Trophoblast cell (in vitro differentiated cells and primary cell): ENCODE measurements at regions not wholly inside any gene's neighbourhood (a gene's known extent, or its start where the extent isn't known, plus 50 kb on each side); places are given as distances from the start of the nearest gene placed in this dataset.

ENCODE experiments used
- DNase-seq, 2 donors: peaks; one replicate each; pipeline ENCODE4 v3.0.0-alpha.2; 2016
- H2AFZ ChIP-seq: 2 replicates; pipeline ENCODE4 v1.6.1; 2013; ENCODE audit warnings: low read length, moderate library complexity, mild to moderate bottlenecking; ENCODE audit not compliant: insufficient read depth, poor library complexity
- H2AK5ac ChIP-seq: 2 replicates; pipeline ENCODE4 v1.6.1; 2013; ENCODE audit warnings: mild to moderate bottlenecking, low read length
- H2BK120ac ChIP-seq: 2 replicates; pipeline ENCODE4 v1.6.1; 2013; ENCODE audit warnings: low read length, mild to moderate bottlenecking, moderate library complexity; ENCODE audit not compliant: insufficient read depth, poor library complexity
- H2BK12ac ChIP-seq: 2 replicates; pipeline ENCODE4 v1.6.1; 2013; ENCODE audit warnings: mild to moderate bottlenecking, low read length, moderate library complexity
- H2BK5ac ChIP-seq: 2 replicates; pipeline ENCODE4 v1.6.1; 2013; ENCODE audit warnings: low read length, low read depth, moderate library complexity, mild to moderate bottlenecking; ENCODE audit not compliant: poor library complexity
- H3K14ac ChIP-seq: 2 replicates; pipeline ENCODE4 v1.6.1; 2013; ENCODE audit warnings: mild to moderate bottlenecking, low read length
- H3K18ac ChIP-seq: 2 replicates; pipeline ENCODE4 v1.6.1; 2013; ENCODE audit warnings: mild to moderate bottlenecking, low read length
- H3K23ac ChIP-seq: 2 replicates; pipeline ENCODE4 v1.6.1; 2013; ENCODE audit warnings: low read length
- H3K27ac ChIP-seq: 2 replicates; pipeline ENCODE4 v1.5.1; 2013; ENCODE audit warnings: low read depth, mild to moderate bottlenecking, inconsistent platforms, low read length, moderate library complexity
- H3K27me3 ChIP-seq: 2 replicates; pipeline ENCODE4 v1.6.1; 2013; ENCODE audit warnings: inconsistent platforms, mild to moderate bottlenecking, low read length, moderate library complexity; ENCODE audit not compliant: insufficient read depth
- H3K36me3 ChIP-seq, 2 experiments: 1 replicate in 1 of 2; 2 replicates in 1 of 2; pipeline ENCODE4 v1.6.1; 2013; ENCODE audit warnings: low read length in 2 of 2, mild to moderate bottlenecking in 2 of 2, moderate library complexity in 1 of 2; ENCODE audit not compliant: insufficient read depth in 2 of 2, control insufficient read depth in 1 of 2
- H3K4ac ChIP-seq: 2 replicates; pipeline ENCODE4 v1.6.1; 2013; ENCODE audit warnings: low read depth, mild to moderate bottlenecking, low read length, moderate library complexity
- H3K4me1 ChIP-seq, 2 experiments: 1 replicate in 1 of 2; 2 replicates in 1 of 2; pipeline ENCODE4 v1.6.1; 2013; ENCODE audit warnings: low read length in 2 of 2, mild to moderate bottlenecking in 2 of 2, moderate library complexity in 1 of 2; ENCODE audit not compliant: insufficient read depth in 2 of 2, control insufficient read depth in 1 of 2
- H3K4me2 ChIP-seq: 2 replicates; pipeline ENCODE4 v1.6.1; 2013; ENCODE audit warnings: inconsistent platforms, mild to moderate bottlenecking, low read length, moderate library complexity
- H3K4me3 ChIP-seq: 2 replicates; pipeline ENCODE4 v1.5.1; 2013; ENCODE audit warnings: mild to moderate bottlenecking, low read depth, low read length, inconsistent platforms
- H3K79me1 ChIP-seq: one replicate; pipeline ENCODE4 v1.6.1; 2013; ENCODE audit warnings: low read length
- H3K79me2 ChIP-seq: 2 replicates; pipeline ENCODE4 v1.6.1; 2013; ENCODE audit warnings: low read length, mild to moderate bottlenecking; ENCODE audit not compliant: control insufficient read depth, insufficient read depth, poor library complexity
- H3K9ac ChIP-seq: 2 replicates; pipeline ENCODE4 v1.6.1; 2013; ENCODE audit warnings: mild to moderate bottlenecking, low read length
- H3K9me3 ChIP-seq: 2 replicates; pipeline ENCODE4 v1.6.1; 2013; ENCODE audit warnings: low read depth, mild to moderate bottlenecking, control low read depth, inconsistent platforms, low read length; ENCODE audit not compliant: insufficient read depth
- H4K12ac ChIP-seq: 2 replicates; pipeline ENCODE4 v1.6.1; 2013; ENCODE audit warnings: low read depth, mild to moderate bottlenecking, low read length, moderate library complexity
- H4K8ac ChIP-seq: 2 replicates; pipeline ENCODE4 v1.6.1; 2013; ENCODE audit warnings: low read depth, mild to moderate bottlenecking, low read length, moderate library complexity
- H4K91ac ChIP-seq: one replicate; pipeline ENCODE4 v1.6.1; 2013; ENCODE audit warnings: low read depth, mild to moderate bottlenecking, low read length, moderate library complexity
- WGBS: extraction: QIAGEN DNeasy Blood & Tissue Kit; methylation state at CpG from one replicate; pipeline ENCODE4 v1.1.7; 2013; ENCODE audit warnings: missing lambda C conversion rate; ENCODE audit not compliant: insufficient read length, insufficient coverage; ENCODE audit errors: extremely low coverage; 5-methylcytosine and 5-hydroxymethylcytosine counted together

GRCh38 chr7:17681965-17682364 lies 258.3 kb downstream of the SNX13 start:
- no peak overlapping the region for H3K18ac ChIP-seq
- no peak overlapping the region for H3K4me3 ChIP-seq
- no peak for DNase-seq
- no peak overlapping the region for H3K4me2 ChIP-seq
- no peak overlapping the region for H3K27ac ChIP-seq
- no peak overlapping the region for H3K14ac ChIP-seq
- H4K8ac ChIP-seq, result no peak overlapping the region
- no peak overlapping the region for H2BK5ac ChIP-seq
- H3K36me3 ChIP-seq, result no peaks in the 10 kb centered on the region
- no peak overlapping the region for H2BK120ac ChIP-seq
- peaks cover 2% of the 10 kb centered on the region for H3K9me3 ChIP-seq
- WGBS, result no CpG with 5 or more reads among the region's 4 CpGs
- H2BK12ac ChIP-seq, result no peak overlapping the region
- no peak overlapping the region for H3K23ac ChIP-seq
- no peak overlapping the region for H2AK5ac ChIP-seq
- no peak overlapping the region for H4K91ac ChIP-seq
- peaks cover 10 to 15% of the 10 kb centered on the region in 2 experiments for H3K4me1 ChIP-seq
- H3K4ac ChIP-seq, result no peak overlapping the region
- H2AFZ ChIP-seq, result no peak overlapping the region
- H3K79me2 ChIP-seq, result no peaks in the 10 kb centered on the region
- no peaks in the 10 kb centered on the region for H3K27me3 ChIP-seq
- no peak overlapping the region for H3K9ac ChIP-seq
- H4K12ac ChIP-seq, result no peak overlapping the region
- H3K79me1 ChIP-seq, result peaks cover 20% of the 10 kb centered on the region

GRCh38 chr7:17682586-17682985 lies 257.7 kb downstream of the SNX13 start:
- Histone ChIP-seq H3K18ac (no peak overlapping the region), H3K9ac (no peak overlapping the region), H2AFZ (no peak overlapping the region), H3K79me1 (peaks cover 20% of the 10 kb centered on the region), H3K79me2 (no peaks in the 10 kb centered on the region), H4K12ac (no peak overlapping the region), H3K23ac (no peak overlapping the region), H3K27me3 (no peaks in the 10 kb centered on the region), H3K4me1 (peaks cover 10 to 15% of the 10 kb centered on the region in 2 experiments), H3K27ac (no peak overlapping the region), H2BK5ac (no peak overlapping the region), H2AK5ac (no peak overlapping the region), H3K4me3 (no peak overlapping the region), H3K36me3 (no peaks in the 10 kb centered on the region), H2BK120ac (no peak overlapping the region), H3K14ac (no peak overlapping the region), H4K91ac (no peak overlapping the region), H3K9me3 (peaks cover 2% of the 10 kb centered on the region), H3K4ac (no peak overlapping the region), H4K8ac (no peak overlapping the region), H3K4me2 (no peak overlapping the region), H2BK12ac (no peak overlapping the region)
- no CpG with 5 or more reads among the region's 3 CpGs for WGBS
- DNase-seq, result peak in 1 of 2 donors; percentile 3

- Histone ChIP-seq H3K18ac (no peak overlapping the region), H3K27me3 (no peaks in the 10 kb centered on the region), H4K12ac (no peak overlapping the region), H4K8ac (no peak overlapping the region), H3K79me2 (no peaks in the 10 kb centered on the region), H3K27ac (no peak overlapping the region), H4K91ac (no peak overlapping the region), H2BK12ac (no peak overlapping the region), H2AK5ac (no peak overlapping the region), H3K36me3 (no peaks in the 10 kb centered on the region), H3K4me2 (no peak overlapping the region), H2BK5ac (no peak overlapping the region), H2AFZ (no peak overlapping the region), H3K79me1 (peaks cover 6% of the 10 kb centered on the region), H3K4me1 (peaks cover 0 to 7% of the 10 kb centered on the region in 2 experiments), H3K14ac (no peak overlapping the region), H3K9ac (no peak overlapping the region), H3K23ac (no peak overlapping the region), H3K9me3 (peaks cover 5% of the 10 kb centered on the region), H3K4me3 (no peak overlapping the region), H2BK120ac (peak overlapping the region; percentile 37), H3K4ac (no peak overlapping the region)
- WGBS, result no CpG with 5 or more reads among the region's 5 CpGs
- DNase-seq, result no peak
These were observed 255.2 kb downstream of the SNX13 start for GRCh38 chr7:17685141-17685540.

- Histone ChIP-seq H2BK12ac (no peak overlapping the region), H2BK5ac (no peak overlapping the region), H3K79me2 (no peaks in the 10 kb centered on the region), H3K23ac (no peak overlapping the region), H3K9me3 (peaks cover 8% of the 10 kb centered on the region), H2BK120ac (no peak overlapping the region), H3K27ac (no peak overlapping the region), H3K9ac (no peak overlapping the region), H2AFZ (no peak overlapping the region), H4K91ac (no peak overlapping the region), H3K79me1 (peaks cover 2% of the 10 kb centered on the region), H3K4me2 (no peak overlapping the region), H3K27me3 (no peaks in the 10 kb centered on the region), H2AK5ac (no peak overlapping the region), H3K4me3 (no peak overlapping the region), H4K8ac (no peak overlapping the region), H3K14ac (no peak overlapping the region), H3K36me3 (no peaks in the 10 kb centered on the region), H4K12ac (no peak overlapping the region), H3K4ac (no peak overlapping the region), H3K18ac (no peak overlapping the region), H3K4me1 (peaks cover 0 to 7% of the 10 kb centered on the region in 2 experiments)
- WGBS, result no CpG with 5 or more reads among the region's 2 CpGs
- no peak for DNase-seq
These were observed 252.9 kb downstream of the SNX13 start for GRCh38 chr7:17687361-17687760.
